Lower leg skin (tissue), 3 donors: ENCODE measurements at regions not wholly inside any gene's neighbourhood (a gene's known extent, or its start where the extent isn't known, plus 50 kb on each side); places are given as distances from the start of the nearest gene placed in this dataset.

Experiments
- CTCF ChIP-seq, 3 donors: fragments of 450-650 bp; IDR thresholded peaks; one replicate each; pipeline ENCODE4 v1.5.1; 2016; ENCODE audit warnings: antibody characterized with exemption in 3 of 3, mild to moderate bottlenecking in 3 of 3, moderate library complexity in 2 of 3
- POLR2A ChIP-seq, 2 donors: fragments of 450-650 bp; IDR thresholded peaks; one replicate each; pipeline ENCODE4 v1.6.1; 2016 to 2017; ENCODE audit warnings: antibody characterized with exemption in 2 of 2, mild to moderate bottlenecking in 1 of 2, moderate library complexity in 1 of 2

DNA sequence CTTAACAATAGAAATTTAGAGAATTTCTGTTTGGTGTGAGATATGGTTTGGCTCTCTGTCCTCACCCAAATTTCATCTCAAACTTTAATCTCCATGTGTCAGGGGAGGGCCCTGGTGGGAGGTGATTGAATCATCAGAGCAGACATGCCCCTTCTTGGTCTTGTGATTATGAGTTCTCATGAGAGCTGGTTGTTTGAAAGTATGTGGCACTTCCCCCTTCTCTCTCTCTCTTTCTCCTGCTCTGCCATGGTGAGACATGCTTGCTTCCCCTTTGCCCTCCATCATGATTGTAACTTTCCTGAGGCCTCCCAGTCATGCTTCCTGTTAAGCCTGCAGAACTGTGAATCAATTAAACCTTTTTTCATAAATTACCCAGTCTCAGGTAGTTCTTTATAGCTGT lies 524.7 kb upstream of the ACVR2A start:
- TF ChIP-seq CTCF (IDR thresholded peaks at IDR 0.05) (no peak), POLR2A (IDR thresholded peaks at IDR 0.05) (no peak)
